HG03139 (cell line): ENCODE measurements at regions not wholly inside any gene's neighbourhood (a gene's known extent, or its start where the extent isn't known, plus 50 kb on each side); places are given as distances from the start of the nearest gene placed in this dataset.

Source experiments
- ATAC-seq: cut with Tn5 transposase; IDR thresholded peaks from one replicate; pipeline ENCODE4 v1.9.1; 2021; ENCODE audit not compliant: unreplicated experiment

DNA sequence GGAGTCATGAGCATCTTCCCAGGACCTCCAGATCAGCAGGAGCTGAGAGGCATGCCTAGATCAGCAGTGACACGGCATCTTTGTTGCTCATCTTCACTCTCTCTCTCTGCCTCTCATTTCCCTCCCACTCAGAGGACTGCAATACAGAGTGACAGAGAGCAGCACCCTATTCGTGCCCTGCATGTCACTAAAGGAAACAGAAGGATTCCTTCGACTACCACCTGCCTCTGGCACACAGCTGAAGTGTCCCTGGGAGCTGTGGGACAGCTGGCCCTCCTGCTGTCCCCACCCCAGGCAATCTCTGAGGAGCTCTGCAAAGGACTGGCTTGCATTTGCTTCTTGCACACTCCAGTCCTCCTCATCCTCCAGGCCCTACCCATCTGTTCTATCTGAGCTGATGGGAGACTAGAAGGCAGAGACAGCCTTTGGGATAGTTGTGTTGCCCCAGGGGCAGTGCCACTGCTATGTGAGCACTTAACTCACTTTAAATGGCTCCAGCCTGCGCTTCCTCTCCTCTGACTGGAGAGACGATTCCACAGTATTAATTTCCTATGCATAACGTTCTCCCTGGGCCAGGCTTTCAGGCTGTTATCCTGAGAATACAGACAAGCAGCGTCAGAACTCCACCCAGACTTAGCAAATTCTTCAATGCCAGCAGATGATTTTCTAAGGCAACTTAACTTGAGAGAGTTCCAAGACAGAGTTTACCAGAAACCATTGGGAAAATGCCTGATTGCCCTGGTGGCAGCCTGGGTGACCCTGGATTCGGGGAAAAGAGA is 167.6 kb upstream of the MAP1B start:
- no peak for ATAC-seq

DNA sequence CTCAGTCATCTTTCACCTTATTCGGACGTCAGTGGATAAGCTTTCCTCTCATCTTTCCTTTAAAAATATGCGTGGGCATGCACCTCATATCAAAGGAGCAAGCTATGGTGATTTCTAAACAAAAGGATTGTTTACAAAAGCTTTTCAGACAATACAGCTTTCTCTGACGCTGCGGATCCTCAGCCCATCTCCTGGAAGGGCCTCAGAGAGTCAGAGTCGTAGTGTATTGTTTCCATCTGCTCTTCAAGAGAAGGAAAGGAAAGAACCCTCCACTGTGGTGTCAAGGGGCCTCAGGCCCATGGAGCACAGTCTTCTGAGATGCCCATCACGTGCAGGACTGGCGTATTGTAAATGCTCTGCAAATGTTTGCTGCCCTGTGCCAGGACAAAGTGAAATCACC is 163.4 kb upstream of the MAP1B start:
- ATAC-seq, result no peak

DNA sequence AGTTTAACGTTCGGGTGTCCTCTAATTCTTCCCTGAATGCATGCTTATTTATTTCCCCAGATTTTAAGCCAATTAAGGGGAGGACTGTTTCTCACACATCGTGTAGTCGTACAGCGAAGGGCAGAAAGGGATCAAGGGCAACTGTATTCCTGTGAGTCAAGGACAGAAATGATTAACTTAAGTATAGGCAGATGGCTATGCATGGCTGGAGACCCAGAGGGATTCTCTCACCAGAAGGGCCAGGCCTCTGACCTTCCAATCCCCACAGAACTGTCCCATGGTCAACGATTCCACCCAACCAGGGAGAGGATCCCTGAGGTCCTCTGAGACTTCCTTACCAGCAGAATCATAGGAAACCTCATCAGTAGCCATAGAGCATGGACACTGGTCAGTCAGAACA is 161.8 kb upstream of the MAP1B start:
- no peak for ATAC-seq

- ATAC-seq, result no peak
Measured at GRCh38 chr5:71946343-71947030, 160.8 kb upstream of the MAP1B start.

- no peak for ATAC-seq
Measured at GRCh38 chr5:71948206-71948605, 159.1 kb upstream of the MAP1B start.

GRCh38 chr5:71949772-71950171 is 157.5 kb upstream of the MAP1B start:
- no peak for ATAC-seq

GRCh38 chr5:71953866-71954265 is 153.4 kb upstream of the MAP1B start:
- no peak for ATAC-seq

- no peak for ATAC-seq
Measured at GRCh38 chr5:71954329-71954728, 152.9 kb upstream of the MAP1B start.

DNA sequence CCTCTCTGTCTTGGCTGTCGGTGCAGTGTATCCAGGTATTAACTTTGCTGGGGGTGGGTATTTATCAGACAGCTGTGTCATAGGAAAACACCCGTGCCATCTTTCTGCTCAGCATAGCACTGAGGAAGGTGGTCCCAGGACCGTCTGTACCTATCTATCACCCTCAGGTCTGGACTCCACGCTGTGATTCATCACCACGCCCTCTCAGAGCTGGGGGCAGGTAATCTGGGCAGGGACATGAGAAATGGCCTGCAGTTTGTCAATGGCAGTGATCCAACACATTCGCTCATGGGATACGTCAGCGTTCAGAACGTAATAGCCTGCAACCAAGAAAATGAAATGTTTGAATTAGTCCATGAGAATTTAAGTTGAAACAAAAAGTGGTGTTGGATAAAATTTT is 151.6 kb upstream of the MAP1B start:
- ATAC-seq, result no peak

GRCh38 chr5:71957292-71957898 is 149.9 kb upstream of the MAP1B start:
- ATAC-seq, result no peak

DNA sequence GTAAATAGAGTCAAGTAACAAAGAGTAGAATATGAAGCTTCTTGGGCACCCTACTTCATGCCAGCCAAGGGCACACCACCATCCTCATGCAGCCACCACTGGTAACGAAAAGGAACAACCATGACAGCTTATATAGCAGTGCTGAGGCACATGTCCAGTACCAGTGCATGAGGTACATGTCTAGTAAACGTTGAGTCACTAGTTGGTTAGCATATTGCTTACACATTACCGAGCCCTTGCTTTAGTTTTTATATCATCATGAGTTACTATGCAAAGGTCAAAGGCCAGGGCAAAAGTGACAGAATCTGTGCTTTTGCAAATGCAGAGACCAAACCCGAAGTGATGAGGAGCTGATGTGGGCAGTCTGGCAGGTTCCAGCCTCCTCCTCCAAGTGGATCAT is 147.1 kb upstream of the MAP1B start:
- ATAC-seq, result no peak

GRCh38 chr5:71961786-71962185 is 145.5 kb upstream of the MAP1B start:
- ATAC-seq, result no peak

- no peak for ATAC-seq
Measured at GRCh38 chr5:71969460-71969859, 137.8 kb upstream of the MAP1B start.

DNA sequence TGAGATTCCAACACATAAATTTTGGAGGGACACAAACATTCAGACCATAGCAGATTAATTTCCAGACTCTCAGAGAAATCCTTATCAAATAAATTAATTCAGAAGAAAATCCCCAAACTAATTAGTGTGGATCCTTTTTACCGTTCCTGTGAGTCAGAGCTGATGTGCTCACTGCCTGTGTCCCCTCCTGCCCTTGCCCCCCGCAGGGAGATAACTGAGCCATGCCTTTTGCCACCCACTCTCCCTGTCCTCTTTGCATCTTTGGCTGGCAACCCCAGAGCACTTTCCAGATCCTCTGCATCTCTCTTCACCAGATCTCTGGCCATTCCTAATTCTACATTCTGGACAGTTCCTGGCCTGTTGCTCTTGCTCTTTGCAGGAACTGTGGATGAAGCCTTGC is 135.4 kb upstream of the MAP1B start:
- no peak for ATAC-seq

GRCh38 chr5:71972777-71973473 is 134.3 kb upstream of the MAP1B start:
- ATAC-seq, result no peak

- no peak for ATAC-seq
Measured at GRCh38 chr5:71973563-71973962, 133.7 kb upstream of the MAP1B start.

- no peak for ATAC-seq
Measured at GRCh38 chr5:71974165-71974564, 133.1 kb upstream of the MAP1B start.

DNA sequence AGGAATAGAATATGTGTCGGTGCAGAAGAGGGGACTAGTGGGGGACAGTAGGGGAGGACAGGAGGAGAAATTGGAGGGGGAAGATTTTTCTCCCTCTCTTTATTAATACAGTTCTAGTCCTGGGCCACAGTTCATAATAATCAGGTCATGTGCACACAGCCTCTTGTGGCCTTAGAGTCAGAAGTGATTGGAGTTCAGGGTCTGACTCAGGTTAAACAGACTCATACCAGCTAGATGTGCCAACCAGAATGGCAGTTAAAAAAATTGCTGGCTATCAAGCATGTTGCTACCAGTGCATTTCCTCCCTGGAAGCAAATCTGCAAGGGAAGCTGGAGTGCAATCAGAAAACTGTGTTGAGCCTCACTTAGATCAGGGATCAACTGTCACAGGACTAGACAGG is 132.7 kb upstream of the MAP1B start:
- no peak for ATAC-seq

DNA sequence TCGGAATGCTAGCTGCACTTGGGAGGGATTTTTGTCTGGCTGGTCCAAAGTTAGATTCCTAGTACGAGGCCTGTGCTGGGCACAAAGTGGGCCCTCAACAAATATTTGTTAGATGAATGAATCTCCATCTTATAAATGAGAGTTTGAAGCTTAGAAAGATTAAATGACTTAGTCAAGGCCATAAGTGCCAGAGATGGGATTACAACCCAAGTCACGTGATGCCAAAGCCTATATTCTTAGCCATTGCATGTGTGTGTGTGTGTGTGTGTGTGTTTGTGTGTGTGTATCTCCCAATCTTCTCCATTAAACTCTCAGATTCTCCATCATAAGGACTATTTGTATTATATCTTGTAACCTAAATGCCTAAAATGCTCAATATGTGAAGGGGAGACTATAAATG is 130.8 kb upstream of the MAP1B start:
- ATAC-seq, result no peak

- no peak for ATAC-seq
Measured at GRCh38 chr5:71977311-71977710, 130.0 kb upstream of the MAP1B start.

- ATAC-seq, result no peak
Measured at GRCh38 chr5:71978216-71978615, 129.1 kb upstream of the MAP1B start.
